ENCODE measurements at regions not wholly inside any gene's neighbourhood (a gene's known extent, or its start where the extent isn't known, plus 50 kb on each side); places are given as distances from the start of the nearest gene placed in this dataset.

- TF ChIP-seq SMC3 (conservative IDR thresholded peaks at IDR 0.05; ENCODE audit: poor library complexity), result no peak
- no peak for TF ChIP-seq RAD21 (conservative IDR thresholded peaks at IDR 0.05)
- no peak for TF ChIP-seq CTCF (IDR thresholded peaks at IDR 0.05; ENCODE audit: poor library complexity, severe bottlenecking)
- TF ChIP-seq, protein P1, sequence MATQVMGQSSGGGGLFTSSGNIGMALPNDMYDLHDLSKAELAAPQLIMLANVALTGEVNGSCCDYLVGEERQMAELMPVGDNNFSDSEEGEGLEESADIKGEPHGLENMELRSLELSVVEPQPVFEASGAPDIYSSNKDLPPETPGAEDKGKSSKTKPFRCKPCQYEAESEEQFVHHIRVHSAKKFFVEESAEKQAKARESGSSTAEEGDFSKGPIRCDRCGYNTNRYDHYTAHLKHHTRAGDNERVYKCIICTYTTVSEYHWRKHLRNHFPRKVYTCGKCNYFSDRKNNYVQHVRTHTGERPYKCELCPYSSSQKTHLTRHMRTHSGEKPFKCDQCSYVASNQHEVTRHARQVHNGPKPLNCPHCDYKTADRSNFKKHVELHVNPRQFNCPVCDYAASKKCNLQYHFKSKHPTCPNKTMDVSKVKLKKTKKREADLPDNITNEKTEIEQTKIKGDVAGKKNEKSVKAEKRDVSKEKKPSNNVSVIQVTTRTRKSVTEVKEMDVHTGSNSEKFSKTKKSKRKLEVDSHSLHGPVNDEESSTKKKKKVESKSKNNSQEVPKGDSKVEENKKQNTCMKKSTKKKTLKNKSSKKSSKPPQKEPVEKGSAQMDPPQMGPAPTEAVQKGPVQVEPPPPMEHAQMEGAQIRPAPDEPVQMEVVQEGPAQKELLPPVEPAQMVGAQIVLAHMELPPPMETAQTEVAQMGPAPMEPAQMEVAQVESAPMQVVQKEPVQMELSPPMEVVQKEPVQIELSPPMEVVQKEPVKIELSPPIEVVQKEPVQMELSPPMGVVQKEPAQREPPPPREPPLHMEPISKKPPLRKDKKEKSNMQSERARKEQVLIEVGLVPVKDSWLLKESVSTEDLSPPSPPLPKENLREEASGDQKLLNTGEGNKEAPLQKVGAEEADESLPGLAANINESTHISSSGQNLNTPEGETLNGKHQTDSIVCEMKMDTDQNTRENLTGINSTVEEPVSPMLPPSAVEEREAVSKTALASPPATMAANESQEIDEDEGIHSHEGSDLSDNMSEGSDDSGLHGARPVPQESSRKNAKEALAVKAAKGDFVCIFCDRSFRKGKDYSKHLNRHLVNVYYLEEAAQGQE (IDR thresholded peaks at IDR 0.05; ENCODE audit: borderline replicate concordance), result no peak
- no peak for TF ChIP-seq MXI1 (conservative IDR thresholded peaks at IDR 0.05; ENCODE audit: poor library complexity, severe bottlenecking)
- no peak for TF ChIP-seq POLR2AphosphoS5 (IDR thresholded peaks at IDR 0.05)
- TF ChIP-seq EP300 (conservative IDR thresholded peaks at IDR 0.05; ENCODE audit: poor library complexity, severe bottlenecking), result no peak
- TF ChIP-seq EZH2 (IDR thresholded peaks at IDR 0.05; ENCODE audit: borderline replicate concordance, insufficient read depth, low read length, poor library complexity, severe bottlenecking), result no peak
- TF ChIP-seq TAF1 (IDR thresholded peaks at IDR 0.05; ENCODE audit: low read depth), result no peak
- Histone ChIP-seq H3F3A (ENCODE audit: insufficient read depth, low read length, poor library complexity, severe bottlenecking) (peaks cover 7% of the 10 kb centered on the region), H3K79me2 (replicated peaks; ENCODE audit: insufficient read depth, low read length) (no peaks in the 10 kb centered on the region), H3K9me2 (ENCODE audit: insufficient read depth, low read length) (no peaks in the 10 kb centered on the region), H3K4me2 (ENCODE audit: low read length) (no peak overlapping the region), H3K4me3 (ENCODE audit: low read length) (no peak overlapping the region), H3K27ac (ENCODE audit: low read length) (no peak overlapping the region), H4K20me1 (ENCODE audit: insufficient read depth) (no peaks in the 10 kb centered on the region), H3K9ac (ENCODE audit: low read length) (no peak overlapping the region), H2AFZ (ENCODE audit: low read depth, low read length) (no peak overlapping the region), H3K36me3 (ENCODE audit: insufficient read depth, low read length) (no peaks in the 10 kb centered on the region), H3K9me3 (ENCODE audit: low read length) (no peaks in the 10 kb centered on the region), H3K27me3 (ENCODE audit: insufficient read depth, low read depth, low read length) (no peaks in the 10 kb centered on the region)
These were observed 462.0 kb upstream of the THRB start for GRCh38 chr3:24956613-24957012.

DNA sequence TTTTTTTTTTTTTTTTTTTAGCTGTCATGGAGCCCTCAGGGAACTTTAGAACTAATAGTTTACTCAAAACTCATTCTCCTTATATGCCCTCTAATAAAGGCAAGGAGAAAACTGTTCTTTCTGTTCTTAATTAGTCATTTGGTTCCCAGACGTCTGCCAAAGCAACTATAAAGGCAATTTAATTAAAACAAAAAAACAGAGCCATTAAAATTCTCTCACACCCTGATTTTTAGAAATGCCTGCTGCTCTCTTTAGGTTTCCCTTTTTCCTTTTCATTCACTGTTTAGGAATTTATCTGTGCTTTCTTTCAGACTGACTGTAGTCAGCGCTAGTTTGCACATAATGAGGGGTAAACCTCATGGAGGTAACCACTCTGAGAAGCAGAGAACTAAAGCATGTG is 463.6 kb upstream of the THRB start:
- Histone ChIP-seq H3K36me3 (ENCODE audit: insufficient read depth, low read length) (no peaks in the 10 kb centered on the region), H2AFZ (ENCODE audit: low read depth, low read length) (no peak overlapping the region), H3K27ac (ENCODE audit: low read length) (no peak overlapping the region), H3K79me2 (replicated peaks; ENCODE audit: insufficient read depth, low read length) (no peaks in the 10 kb centered on the region), H3K4me2 (ENCODE audit: low read length) (no peak overlapping the region), H3K27me3 (ENCODE audit: insufficient read depth, low read depth, low read length) (no peaks in the 10 kb centered on the region), H3K9ac (ENCODE audit: low read length) (no peak overlapping the region), H3K9me3 (ENCODE audit: low read length) (no peaks in the 10 kb centered on the region), H3F3A (ENCODE audit: insufficient read depth, low read length, poor library complexity, severe bottlenecking) (peaks cover 7% of the 10 kb centered on the region), H3K9me2 (ENCODE audit: insufficient read depth, low read length) (no peaks in the 10 kb centered on the region), H3K4me3 (ENCODE audit: low read length) (no peak overlapping the region), H4K20me1 (ENCODE audit: insufficient read depth) (no peaks in the 10 kb centered on the region)
- TF ChIP-seq EP300 (conservative IDR thresholded peaks at IDR 0.05; ENCODE audit: poor library complexity, severe bottlenecking) (no peak), EZH2 (IDR thresholded peaks at IDR 0.05; ENCODE audit: borderline replicate concordance, insufficient read depth, low read length, poor library complexity, severe bottlenecking) (no peak), MXI1 (conservative IDR thresholded peaks at IDR 0.05; ENCODE audit: poor library complexity, severe bottlenecking) (no peak), CTCF (IDR thresholded peaks at IDR 0.05; ENCODE audit: poor library complexity, severe bottlenecking) (no peak), POLR2AphosphoS5 (IDR thresholded peaks at IDR 0.05) (no peak), RAD21 (conservative IDR thresholded peaks at IDR 0.05) (no peak), TAF1 (IDR thresholded peaks at IDR 0.05; ENCODE audit: low read depth) (no peak), SMC3 (conservative IDR thresholded peaks at IDR 0.05; ENCODE audit: poor library complexity) (no peak)
- TF ChIP-seq, protein P1 (IDR thresholded peaks at IDR 0.05; ENCODE audit: borderline replicate concordance), result no peak
